C4-2B (cell line): ENCODE measurements at regions not wholly inside any gene's neighbourhood (a gene's known extent, or its start where the extent isn't known, plus 50 kb on each side); places are given as distances from the start of the nearest gene placed in this dataset.

Experiments
- ZFX ChIP-seq: fragments of 450-650 bp; IDR thresholded peaks from 2 replicates; pipeline ENCODE4 v1.6.1; 2017
- TF ChIP-seq, protein P1 (sequence below): fragments of 450-650 bp; conservative IDR thresholded peaks from 2 replicates; pipeline ENCODE4 v1.5.1; 2017; ENCODE audit warnings: mild to moderate bottlenecking

DNA sequence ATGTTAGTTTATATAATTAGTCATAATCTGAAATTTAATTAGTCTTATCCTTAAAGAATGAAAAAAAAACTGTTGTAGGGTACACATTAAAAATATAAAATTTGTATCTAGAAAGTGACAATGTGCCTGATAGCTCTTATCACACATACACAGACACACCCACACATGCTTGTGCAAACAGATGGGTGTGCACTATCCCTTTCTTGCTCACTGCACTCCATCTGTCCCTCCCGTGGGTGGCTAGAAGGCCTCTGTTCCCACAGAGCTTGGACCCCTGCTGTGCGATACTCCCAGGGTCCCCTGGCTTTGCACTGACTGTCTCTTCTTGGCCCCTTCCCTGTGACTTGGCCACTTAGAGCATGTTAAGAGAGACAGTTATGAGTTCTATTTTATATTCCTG lies 123.9 kb upstream of the ACKR3 start:
- TF ChIP-seq, protein P1, sequence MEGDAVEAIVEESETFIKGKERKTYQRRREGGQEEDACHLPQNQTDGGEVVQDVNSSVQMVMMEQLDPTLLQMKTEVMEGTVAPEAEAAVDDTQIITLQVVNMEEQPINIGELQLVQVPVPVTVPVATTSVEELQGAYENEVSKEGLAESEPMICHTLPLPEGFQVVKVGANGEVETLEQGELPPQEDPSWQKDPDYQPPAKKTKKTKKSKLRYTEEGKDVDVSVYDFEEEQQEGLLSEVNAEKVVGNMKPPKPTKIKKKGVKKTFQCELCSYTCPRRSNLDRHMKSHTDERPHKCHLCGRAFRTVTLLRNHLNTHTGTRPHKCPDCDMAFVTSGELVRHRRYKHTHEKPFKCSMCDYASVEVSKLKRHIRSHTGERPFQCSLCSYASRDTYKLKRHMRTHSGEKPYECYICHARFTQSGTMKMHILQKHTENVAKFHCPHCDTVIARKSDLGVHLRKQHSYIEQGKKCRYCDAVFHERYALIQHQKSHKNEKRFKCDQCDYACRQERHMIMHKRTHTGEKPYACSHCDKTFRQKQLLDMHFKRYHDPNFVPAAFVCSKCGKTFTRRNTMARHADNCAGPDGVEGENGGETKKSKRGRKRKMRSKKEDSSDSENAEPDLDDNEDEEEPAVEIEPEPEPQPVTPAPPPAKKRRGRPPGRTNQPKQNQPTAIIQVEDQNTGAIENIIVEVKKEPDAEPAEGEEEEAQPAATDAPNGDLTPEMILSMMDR = no peak
- TF ChIP-seq ZFX = no peak
